DND-41 (cell line): ENCODE measurements at regions not wholly inside any gene's neighbourhood (a gene's known extent, or its start where the extent isn't known, plus 50 kb on each side); places are given as distances from the start of the nearest gene placed in this dataset.

Experiments
- ATAC-seq: fragments of 200-7000 bp; cut with Tn5 transposase; 3 replicates; pipeline ENCODE4 v1.9.1; 2021; ENCODE audit warnings: low read depth; ENCODE audit not compliant: insufficient read depth
- DNase-seq: peaks from one replicate; pipeline ENCODE4 v3.0.0-alpha.2; 2020
- H2AFZ ChIP-seq: 2 replicates; pipeline ENCODE4 v1.6.0; 2012; ENCODE audit warnings: low read depth, low read length
- H3K27ac ChIP-seq: 2 replicates; pipeline ENCODE4 v1.5.1; 2012; ENCODE audit warnings: low read length, inconsistent platforms
- H3K27me3 ChIP-seq: fragments of 200-600 bp; sonication (generic); 2 replicates; pipeline ENCODE4 v1.6.0; 2012; ENCODE audit warnings: low read length, mild to moderate bottlenecking, inconsistent platforms; ENCODE audit not compliant: insufficient read depth, poor library complexity
- H3K36me3 ChIP-seq: 2 replicates; pipeline ENCODE4 v1.5.1; 2012; ENCODE audit warnings: low read length, inconsistent platforms; ENCODE audit not compliant: insufficient read depth
- H3K4me1 ChIP-seq: 2 replicates; pipeline ENCODE4 v1.5.1; 2012; ENCODE audit warnings: mild to moderate bottlenecking, low read length; ENCODE audit not compliant: insufficient read depth
- H3K4me2 ChIP-seq: 2 replicates; pipeline ENCODE4 v1.6.0; 2012; ENCODE audit warnings: mild to moderate bottlenecking, moderate library complexity, low read length, inconsistent platforms; ENCODE audit not compliant: insufficient read depth
- H3K4me3 ChIP-seq, 2 experiments: fragments of 200-600 bp in 1 of 2; shearing (Covaris generic) in 1 of 2; 2 replicates each; pipeline ENCODE4 v1.5.1; 2012 to 2016; ENCODE audit warnings: inconsistent platforms in 2 of 2, low read length in 2 of 2, mild to moderate bottlenecking in 2 of 2, low read depth in 1 of 2, moderate library complexity in 1 of 2
- H3K79me2 ChIP-seq: 2 replicates; pipeline ENCODE4 v1.6.0; 2012; ENCODE audit warnings: low read length, inconsistent platforms; ENCODE audit not compliant: insufficient read depth
- H3K9ac ChIP-seq: 2 replicates; pipeline ENCODE4 v1.6.0; 2012; ENCODE audit warnings: low read depth, mild to moderate bottlenecking, inconsistent platforms, low read length, moderate library complexity
- H3K9me3 ChIP-seq: 2 replicates; pipeline ENCODE4 v1.5.1; 2012; ENCODE audit warnings: low read length, moderate library complexity, mild to moderate bottlenecking, inconsistent platforms; ENCODE audit not compliant: insufficient read depth, severe bottlenecking
- H4K20me1 ChIP-seq: 2 replicates; pipeline ENCODE4 v1.6.0; 2012; ENCODE audit warnings: low read length; ENCODE audit not compliant: insufficient read depth
- EZH2 ChIP-seq: IDR thresholded peaks from 3 replicates; pipeline ENCODE4 v1.6.1; 2012; ENCODE audit warnings: borderline replicate concordance, low read depth, mild to moderate bottlenecking, moderate library complexity, low read length, inconsistent platforms; ENCODE audit not compliant: severe bottlenecking
- TF ChIP-seq, protein P1 (sequence below): IDR thresholded peaks from 2 replicates; pipeline ENCODE4 v1.5.1; 2012; ENCODE audit warnings: borderline replicate concordance, low read length, moderate library complexity, mild to moderate bottlenecking; ENCODE audit not compliant: poor library complexity, severe bottlenecking; ENCODE audit errors: extremely low read depth

DNA sequence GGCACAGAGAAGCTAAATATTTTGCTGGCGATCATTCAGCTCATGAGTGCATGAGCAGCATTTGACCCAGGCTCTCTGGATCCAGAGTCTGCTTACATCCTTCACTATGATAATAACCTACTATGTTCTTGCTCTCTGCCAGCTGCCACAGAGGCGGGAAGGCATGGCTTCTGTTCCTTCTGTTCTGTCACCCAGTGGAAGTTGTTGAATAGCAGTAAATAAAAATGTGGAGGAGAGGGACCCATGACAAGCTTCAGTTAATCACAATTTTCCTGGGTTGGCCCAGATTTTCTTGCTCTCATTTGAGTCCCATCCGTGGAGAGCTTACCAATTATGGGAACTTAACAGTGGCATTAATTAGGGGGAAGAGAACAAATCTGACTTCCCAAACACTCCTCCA is 250.1 kb upstream of the NOCT start:
- ATAC-seq (no peak), DNase-seq (no peak)
- H3K79me2 ChIP-seq, result no peaks in the 10 kb centered on the region
- no peak overlapping the region for H3K4me3 ChIP-seq
- H2AFZ ChIP-seq, result no peak overlapping the region
- no peaks in the 10 kb centered on the region for H4K20me1 ChIP-seq
- H3K36me3 ChIP-seq, result no peaks in the 10 kb centered on the region
- H3K9me3 ChIP-seq, result no peaks in the 10 kb centered on the region
- no peak overlapping the region for H3K9ac ChIP-seq
- H3K4me2 ChIP-seq, result no peak overlapping the region
- TF ChIP-seq EZH2, result no peak
- TF ChIP-seq, protein P1, sequence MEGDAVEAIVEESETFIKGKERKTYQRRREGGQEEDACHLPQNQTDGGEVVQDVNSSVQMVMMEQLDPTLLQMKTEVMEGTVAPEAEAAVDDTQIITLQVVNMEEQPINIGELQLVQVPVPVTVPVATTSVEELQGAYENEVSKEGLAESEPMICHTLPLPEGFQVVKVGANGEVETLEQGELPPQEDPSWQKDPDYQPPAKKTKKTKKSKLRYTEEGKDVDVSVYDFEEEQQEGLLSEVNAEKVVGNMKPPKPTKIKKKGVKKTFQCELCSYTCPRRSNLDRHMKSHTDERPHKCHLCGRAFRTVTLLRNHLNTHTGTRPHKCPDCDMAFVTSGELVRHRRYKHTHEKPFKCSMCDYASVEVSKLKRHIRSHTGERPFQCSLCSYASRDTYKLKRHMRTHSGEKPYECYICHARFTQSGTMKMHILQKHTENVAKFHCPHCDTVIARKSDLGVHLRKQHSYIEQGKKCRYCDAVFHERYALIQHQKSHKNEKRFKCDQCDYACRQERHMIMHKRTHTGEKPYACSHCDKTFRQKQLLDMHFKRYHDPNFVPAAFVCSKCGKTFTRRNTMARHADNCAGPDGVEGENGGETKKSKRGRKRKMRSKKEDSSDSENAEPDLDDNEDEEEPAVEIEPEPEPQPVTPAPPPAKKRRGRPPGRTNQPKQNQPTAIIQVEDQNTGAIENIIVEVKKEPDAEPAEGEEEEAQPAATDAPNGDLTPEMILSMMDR, result no peak
- H3K4me1 ChIP-seq, result no peaks in the 10 kb centered on the region
- no peaks in the 10 kb centered on the region for H3K27me3 ChIP-seq
- no peak overlapping the region for H3K27ac ChIP-seq

DNA sequence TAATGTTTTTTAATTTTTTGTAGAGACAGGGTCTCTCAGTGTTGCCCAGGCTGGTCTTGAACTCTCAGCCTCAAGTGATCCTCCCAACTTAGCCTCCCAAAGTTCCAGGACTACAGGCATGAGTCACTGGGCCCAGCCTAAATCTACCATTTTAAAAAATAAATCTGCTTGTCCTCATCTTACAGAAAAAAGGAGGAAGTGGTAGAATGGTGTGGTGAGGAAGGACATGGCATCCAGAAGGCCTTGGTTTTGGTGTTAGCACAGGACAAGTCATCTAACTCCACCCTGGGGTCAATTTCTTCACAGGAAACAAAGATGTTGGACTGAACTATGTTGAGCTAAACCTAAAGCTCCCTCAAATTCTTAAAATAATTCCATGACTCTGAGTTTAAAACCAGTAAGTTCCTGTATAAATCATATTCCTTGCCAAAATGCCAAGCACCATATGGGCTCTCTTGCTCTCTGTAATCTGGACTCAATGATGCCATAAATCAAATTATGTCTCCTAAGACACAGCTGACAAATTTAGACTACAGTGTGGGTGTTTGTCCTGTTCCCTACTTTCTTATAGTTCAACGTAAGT is 253.9 kb upstream of the NOCT start:
- Histone ChIP-seq H3K79me2 (no peaks in the 10 kb centered on the region), H3K4me3 (no peak overlapping the region), H2AFZ (no peak overlapping the region), H3K27ac (no peak overlapping the region), H3K27me3 (no peaks in the 10 kb centered on the region), H4K20me1 (no peaks in the 10 kb centered on the region), H3K9ac (no peak overlapping the region), H3K36me3 (no peaks in the 10 kb centered on the region), H3K9me3 (no peaks in the 10 kb centered on the region), H3K4me1 (no peaks in the 10 kb centered on the region), H3K4me2 (no peak overlapping the region)
- ATAC-seq (no peak), DNase-seq (no peak)
- TF ChIP-seq, protein P1, result no peak
- no peak for TF ChIP-seq EZH2

DNA sequence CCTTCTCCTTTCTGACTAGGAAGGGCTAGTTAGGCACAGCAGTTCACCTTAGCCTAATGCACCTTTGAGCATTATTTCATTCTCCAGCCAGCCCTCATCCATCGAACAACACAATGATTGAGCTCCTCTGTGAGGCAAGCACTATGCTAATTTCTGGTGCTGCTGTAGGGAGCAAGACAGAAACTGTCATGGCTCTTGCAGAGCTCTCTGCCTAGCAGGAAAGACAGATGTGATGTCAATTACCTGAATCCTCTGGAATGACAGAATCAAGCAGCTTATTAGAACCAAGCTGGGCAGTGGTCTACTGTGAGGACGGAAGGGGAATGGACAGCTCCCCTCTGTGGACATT is 256.1 kb upstream of the NOCT start:
- Histone ChIP-seq H3K27ac (no peak overlapping the region), H3K4me3 (no peak overlapping the region), H3K36me3 (no peaks in the 10 kb centered on the region), H4K20me1 (no peaks in the 10 kb centered on the region), H3K4me1 (no peaks in the 10 kb centered on the region), H3K9ac (no peak overlapping the region), H2AFZ (no peak overlapping the region), H3K27me3 (no peaks in the 10 kb centered on the region), H3K79me2 (no peaks in the 10 kb centered on the region), H3K9me3 (no peaks in the 10 kb centered on the region), H3K4me2 (no peak overlapping the region)
- DNase-seq (no peak), ATAC-seq (no peak)
- no peak for TF ChIP-seq EZH2
- TF ChIP-seq, protein P1, result no peak
